HL-60 (cell line): ENCODE measurements at regions not wholly inside any gene's neighbourhood (a gene's known extent, or its start where the extent isn't known, plus 50 kb on each side); places are given as distances from the start of the nearest gene placed in this dataset.

Source experiments
- DNase-seq, 2 experiments: peaks; one replicate each; pipeline ENCODE4 v3.0.0-alpha.2; 2010 to 2020; ENCODE audit warnings: low read depth in 1 of 2, low spot score in 1 of 2
- H3K27ac ChIP-seq: fragments of 250-450 bp; sonication (Bioruptor Pico); replicated peaks from 2 replicates; pipeline ENCODE4 v1.5.1; 2020; ENCODE audit warnings: mild to moderate bottlenecking, moderate library complexity
- H3K27me3 ChIP-seq: fragments of 250-450 bp; sonication (Bioruptor Pico); 2 replicates; pipeline ENCODE4 v1.5.1; 2021; ENCODE audit warnings: mild to moderate bottlenecking, moderate library complexity; ENCODE audit not compliant: insufficient read depth, poor library complexity, severe bottlenecking
- H3K4me3 ChIP-seq: replicated peaks from 2 replicates; pipeline ENCODE4 v1.5.1; 2011; ENCODE audit warnings: mild to moderate bottlenecking, control low read depth, low read length; ENCODE audit not compliant: insufficient read depth
- CTCF ChIP-seq: IDR thresholded peaks from one replicate; pipeline ENCODE4 v1.5.1; 2011; ENCODE audit warnings: low read length, control low read depth, inconsistent platforms; ENCODE audit not compliant: insufficient read depth
- GABPA ChIP-seq: IDR thresholded peaks from 2 replicates; pipeline ENCODE4 v1.6.1; 2012; ENCODE audit warnings: low read depth
- POLR2AphosphoS5 ChIP-seq: IDR thresholded peaks from 2 replicates; pipeline ENCODE4 v1.6.1; 2012; ENCODE audit warnings: low read depth
- REST ChIP-seq: IDR thresholded peaks from 2 replicates; pipeline ENCODE4 v1.6.1; 2012; ENCODE audit warnings: low read depth; ENCODE audit not compliant: insufficient replicate concordance
- SPI1 ChIP-seq: IDR thresholded peaks from 2 replicates; pipeline ENCODE4 v1.6.1; 2012; ENCODE audit warnings: low read depth, mild to moderate bottlenecking, borderline replicate concordance

GRCh38 chrX:38870361-38870895, 69.2 kb downstream of the MID1IP1 start:
- H3K4me3 ChIP-seq: no peak overlapping the region
- TF ChIP-seq SPI1: no peak
- TF ChIP-seq GABPA: no peak
- TF ChIP-seq CTCF: no peak
- TF ChIP-seq POLR2AphosphoS5: no peak
- no peak for TF ChIP-seq REST
- peak overlapping the region; percentile 86 for H3K27ac ChIP-seq
- DNase-seq: peak in 1 of 2 experiments; percentile 21
- H3K27me3 ChIP-seq: no peaks in the 10 kb centered on the region

- no peaks in the 10 kb centered on the region for H3K27me3 ChIP-seq
- no peak overlapping the region for H3K4me3 ChIP-seq
- DNase-seq: no peak
- H3K27ac ChIP-seq: peak overlapping the region; percentile 86; the same call in 1 of the 2 replicates
- TF ChIP-seq POLR2AphosphoS5: no peak
These were observed 70.1 kb downstream of the MID1IP1 start for GRCh38 chrX:38871129-38872029.

DNA sequence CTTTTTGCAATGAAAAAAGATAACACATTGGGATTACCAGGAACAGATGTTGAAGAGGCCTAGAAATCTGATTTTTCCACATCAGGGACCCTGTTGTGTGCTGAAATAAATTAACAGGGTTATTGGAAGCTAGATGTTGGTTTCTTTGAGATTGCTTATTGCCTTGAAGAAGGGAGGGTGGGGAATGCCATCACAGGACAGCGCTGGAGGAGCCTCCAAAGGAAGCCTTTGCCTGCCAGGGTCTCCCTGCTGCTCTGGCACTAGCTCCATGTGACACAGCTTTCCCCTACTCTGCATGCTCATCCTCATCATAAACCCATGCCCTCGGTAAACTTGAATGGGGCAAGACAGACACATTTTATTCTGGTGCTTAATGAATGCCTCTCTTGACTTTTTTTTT, 76.1 kb downstream of the MID1IP1 start:
- no peak overlapping the region for H3K27ac ChIP-seq
- H3K27me3 ChIP-seq: no peaks in the 10 kb centered on the region
- no peak for DNase-seq
- TF ChIP-seq GABPA (no peak), CTCF (no peak), REST (no peak), SPI1 (no peak), POLR2AphosphoS5 (no peak)
- no peak overlapping the region for H3K4me3 ChIP-seq

- no peak for TF ChIP-seq GABPA
- TF ChIP-seq REST: no peak
- TF ChIP-seq POLR2AphosphoS5: no peak
- Histone ChIP-seq H3K27ac (peak overlapping the region; percentile 50), H3K4me3 (no peak overlapping the region), H3K27me3 (no peaks in the 10 kb centered on the region)
- DNase-seq: no peak
These were observed 77.5 kb downstream of the MID1IP1 start for GRCh38 chrX:38878641-38879340.
